ENCODE measurements at regions not wholly inside any gene's neighbourhood (a gene's known extent, or its start where the extent isn't known, plus 50 kb on each side); places are given as distances from the start of the nearest gene placed in this dataset.

- Mint-ChIP-seq H3K27ac (no peak overlapping the region), H3K4me3 (no peak overlapping the region), H3K27me3 (no peaks in the 10 kb centered on the region), H3K4me1 (no peaks in the 10 kb centered on the region), H3K9me3 (ENCODE audit: low read depth) (no peaks in the 10 kb centered on the region), H3K36me3 (ENCODE audit: low read depth) (no peaks in the 10 kb centered on the region)
- intact Hi-C loops (cut with DNase I, micrococcal nuclease) = no loop called here
- ChIA-PET POLR2A (no interaction called here), CTCF (no interaction called here)
- no peak for ATAC-seq
- no peak for DNase-seq
Observed at GRCh38 chr1:195763146-195763906, 844.9 kb downstream of the KCNT2 start.

GRCh38 chr1:195761104-195761503 is 847.1 kb downstream of the KCNT2 start:
- no peaks in the 10 kb centered on the region for H3K36me3 Mint-ChIP-seq (ENCODE audit: low read depth)
- DNase-seq (no peak), ATAC-seq (no peak)
- H3K4me3 Mint-ChIP-seq = no peak overlapping the region
- POLR2A ChIA-PET = no interaction called here
- no peaks in the 10 kb centered on the region for H3K9me3 Mint-ChIP-seq (ENCODE audit: low read depth)
- no peak overlapping the region for H3K27ac Mint-ChIP-seq
- CTCF ChIA-PET = no interaction called here
- no peaks in the 10 kb centered on the region for H3K4me1 Mint-ChIP-seq
- intact Hi-C loops (cut with DNase I, micrococcal nuclease) = no loop called here
- no peaks in the 10 kb centered on the region for H3K27me3 Mint-ChIP-seq

GRCh38 chr1:195756109-195756508 is 852.1 kb downstream of the KCNT2 start:
- no peak overlapping the region for H3K4me3 Mint-ChIP-seq
- intact Hi-C loops (cut with DNase I, micrococcal nuclease) = no loop called here
- POLR2A ChIA-PET = no interaction called here
- H3K27ac Mint-ChIP-seq = no peak overlapping the region
- CTCF ChIA-PET = interaction anchor here (0.6 kb wide), 1 partner anchor 171 kb away, joined by 3 read pairs; no protein-coding TSS in a partner anchor
- DNase-seq (no peak), ATAC-seq (no peak)
- peaks cover 2% of the 10 kb centered on the region for H3K9me3 Mint-ChIP-seq (ENCODE audit: low read depth)
- H3K27me3 Mint-ChIP-seq = no peaks in the 10 kb centered on the region
- no peaks in the 10 kb centered on the region for H3K36me3 Mint-ChIP-seq (ENCODE audit: low read depth)
- H3K4me1 Mint-ChIP-seq = no peaks in the 10 kb centered on the region

- H3K4me3 Mint-ChIP-seq = no peak overlapping the region
- no peak for DNase-seq
- ChIA-PET POLR2A (no interaction called here), CTCF (no interaction called here)
- no peaks in the 10 kb centered on the region for H3K36me3 Mint-ChIP-seq (ENCODE audit: low read depth)
- no peak overlapping the region for H3K27ac Mint-ChIP-seq
- no peaks in the 10 kb centered on the region for H3K27me3 Mint-ChIP-seq
- ATAC-seq = no peak
- intact Hi-C loops (cut with DNase I, micrococcal nuclease) = no loop called here
- peaks cover 2% of the 10 kb centered on the region for H3K9me3 Mint-ChIP-seq (ENCODE audit: low read depth)
- no peaks in the 10 kb centered on the region for H3K4me1 Mint-ChIP-seq
Observed at GRCh38 chr1:195754874-195755273, 853.4 kb downstream of the KCNT2 start.

GRCh38 chr1:195754303-195754702 is 853.9 kb downstream of the KCNT2 start:
- Mint-ChIP-seq H3K27me3 (no peaks in the 10 kb centered on the region), H3K9me3 (ENCODE audit: low read depth) (peaks cover 2% of the 10 kb centered on the region), H3K4me3 (no peak overlapping the region), H3K4me1 (no peaks in the 10 kb centered on the region), H3K36me3 (ENCODE audit: low read depth) (no peaks in the 10 kb centered on the region), H3K27ac (no peak overlapping the region)
- DNase-seq (no peak), ATAC-seq (no peak)
- intact Hi-C loops (cut with DNase I, micrococcal nuclease) = no loop called here
- POLR2A ChIA-PET = no interaction called here
- CTCF ChIA-PET = no interaction called here

- DNase-seq = no peak
- ATAC-seq = no peak
- no peaks in the 10 kb centered on the region for H3K36me3 Mint-ChIP-seq (ENCODE audit: low read depth)
- CTCF ChIA-PET = no interaction called here
- H3K4me3 Mint-ChIP-seq = no peak overlapping the region
- H3K4me1 Mint-ChIP-seq = no peaks in the 10 kb centered on the region
- intact Hi-C loops (cut with DNase I, micrococcal nuclease) = no loop called here
- H3K27ac Mint-ChIP-seq = no peak overlapping the region
- POLR2A ChIA-PET = no interaction called here
- no peaks in the 10 kb centered on the region for H3K27me3 Mint-ChIP-seq
- H3K9me3 Mint-ChIP-seq (ENCODE audit: low read depth) = no peaks in the 10 kb centered on the region
Observed at GRCh38 chr1:195748969-195749368, 859.3 kb downstream of the KCNT2 start.

GRCh38 chr1:195745189-195746010 is 862.8 kb downstream of the KCNT2 start:
- DNase-seq (no peak), ATAC-seq (no peak)
- intact Hi-C loops (cut with DNase I, micrococcal nuclease) = no loop called here
- ChIA-PET POLR2A (no interaction called here), CTCF (no interaction called here)
- Mint-ChIP-seq H3K9me3 (ENCODE audit: low read depth) (peaks cover 7% of the 10 kb centered on the region), H3K4me1 (no peaks in the 10 kb centered on the region), H3K27ac (no peak overlapping the region), H3K27me3 (no peaks in the 10 kb centered on the region), H3K4me3 (no peak overlapping the region), H3K36me3 (ENCODE audit: low read depth) (no peaks in the 10 kb centered on the region)

GRCh38 chr1:195744256-195744655 is 864.0 kb downstream of the KCNT2 start:
- Mint-ChIP-seq H3K9me3 (ENCODE audit: low read depth) (peaks cover 7% of the 10 kb centered on the region), H3K27me3 (no peaks in the 10 kb centered on the region), H3K36me3 (ENCODE audit: low read depth) (no peaks in the 10 kb centered on the region), H3K27ac (no peak overlapping the region), H3K4me3 (no peak overlapping the region), H3K4me1 (no peaks in the 10 kb centered on the region)
- intact Hi-C loops (cut with DNase I, micrococcal nuclease) = no loop called here
- CTCF ChIA-PET = no interaction called here
- no peak for DNase-seq
- POLR2A ChIA-PET = no interaction called here
- ATAC-seq = no peak

GRCh38 chr1:195740862-195741261 is 867.4 kb downstream of the KCNT2 start:
- no peaks in the 10 kb centered on the region for H3K36me3 Mint-ChIP-seq (ENCODE audit: low read depth)
- intact Hi-C loops (cut with DNase I, micrococcal nuclease) = no loop called here
- H3K27ac Mint-ChIP-seq = no peak overlapping the region
- no peaks in the 10 kb centered on the region for H3K27me3 Mint-ChIP-seq
- CTCF ChIA-PET = no interaction called here
- H3K4me1 Mint-ChIP-seq = no peaks in the 10 kb centered on the region
- POLR2A ChIA-PET = no interaction called here
- H3K9me3 Mint-ChIP-seq (ENCODE audit: low read depth) = peaks cover 7% of the 10 kb centered on the region
- ATAC-seq (no peak), DNase-seq (no peak)
- H3K4me3 Mint-ChIP-seq = no peak overlapping the region

GRCh38 chr1:195738966-195739650 is 869.1 kb downstream of the KCNT2 start:
- no peaks in the 10 kb centered on the region for H3K4me1 Mint-ChIP-seq
- no peaks in the 10 kb centered on the region for H3K36me3 Mint-ChIP-seq (ENCODE audit: low read depth)
- intact Hi-C loops (cut with DNase I, micrococcal nuclease) = no loop called here
- no peak overlapping the region for H3K4me3 Mint-ChIP-seq
- no peak overlapping the region for H3K27ac Mint-ChIP-seq
- H3K27me3 Mint-ChIP-seq = no peaks in the 10 kb centered on the region
- peaks cover 7% of the 10 kb centered on the region for H3K9me3 Mint-ChIP-seq (ENCODE audit: low read depth)
- DNase-seq = no peak
- no peak for ATAC-seq
- ChIA-PET POLR2A (no interaction called here), CTCF (no interaction called here)

GRCh38 chr1:195735140-195735539 is 873.1 kb downstream of the KCNT2 start:
- ATAC-seq (no peak), DNase-seq (no peak)
- intact Hi-C loops (cut with DNase I, micrococcal nuclease) = no loop called here
- H3K27ac Mint-ChIP-seq = no peak overlapping the region
- H3K9me3 Mint-ChIP-seq (ENCODE audit: low read depth) = no peaks in the 10 kb centered on the region
- CTCF ChIA-PET = no interaction called here
- POLR2A ChIA-PET = no interaction called here
- H3K27me3 Mint-ChIP-seq = no peaks in the 10 kb centered on the region
- no peak overlapping the region for H3K4me3 Mint-ChIP-seq
- no peaks in the 10 kb centered on the region for H3K36me3 Mint-ChIP-seq (ENCODE audit: low read depth)
- H3K4me1 Mint-ChIP-seq = no peaks in the 10 kb centered on the region

- H3K27me3 Mint-ChIP-seq = no peaks in the 10 kb centered on the region
- H3K27ac Mint-ChIP-seq = no peak overlapping the region
- ChIA-PET POLR2A (no interaction called here), CTCF (no interaction called here)
- H3K4me3 Mint-ChIP-seq = no peak overlapping the region
- ATAC-seq (no peak), DNase-seq (peak; percentile 10)
- no peaks in the 10 kb centered on the region for H3K9me3 Mint-ChIP-seq (ENCODE audit: low read depth)
- H3K36me3 Mint-ChIP-seq (ENCODE audit: low read depth) = no peaks in the 10 kb centered on the region
- intact Hi-C loops (cut with DNase I, micrococcal nuclease) = no loop called here
- H3K4me1 Mint-ChIP-seq = no peaks in the 10 kb centered on the region
Observed at GRCh38 chr1:195733826-195734225, 874.4 kb downstream of the KCNT2 start.
